Stimulated activated CD4-positive, alpha-beta T cell treated with anti-CD3 and anti-CD28 coated beads, Interleukin-4, amount 100 ng/mL, for 48 hours (primary cell): ENCODE measurements at regions not wholly inside any gene's neighbourhood (a gene's known extent, or its start where the extent isn't known, plus 50 kb on each side); places are given as distances from the start of the nearest gene placed in this dataset.
"Not testable (repeated sequence)": the region's sequence is repeated elsewhere in the genome, so short reads cannot be mapped to it uniquely, and the experiment has no call there.

Source experiments
- DNase-seq, 2 donors: peaks; one replicate each; pipeline ENCODE4 v3.0.0-alpha.2; 2020; ENCODE audit warnings: low read depth in 2 of 2

DNA sequence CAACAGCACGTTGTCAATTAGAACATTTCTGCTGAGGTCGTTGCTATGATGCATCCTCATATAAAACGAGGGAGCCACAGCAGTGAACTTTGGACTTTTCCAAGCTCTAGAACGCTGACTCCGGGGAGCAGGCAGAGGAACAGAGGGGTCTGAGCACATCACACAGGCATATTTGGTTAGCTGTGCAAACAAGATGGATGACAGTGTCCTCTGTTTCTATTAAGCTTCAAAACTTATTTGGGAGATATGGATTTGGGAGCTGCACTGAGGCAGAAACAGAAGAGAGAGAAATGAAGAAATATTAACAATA is 278.0 kb upstream of the TBL1XR1 start:
- no peak for DNase-seq

DNA sequence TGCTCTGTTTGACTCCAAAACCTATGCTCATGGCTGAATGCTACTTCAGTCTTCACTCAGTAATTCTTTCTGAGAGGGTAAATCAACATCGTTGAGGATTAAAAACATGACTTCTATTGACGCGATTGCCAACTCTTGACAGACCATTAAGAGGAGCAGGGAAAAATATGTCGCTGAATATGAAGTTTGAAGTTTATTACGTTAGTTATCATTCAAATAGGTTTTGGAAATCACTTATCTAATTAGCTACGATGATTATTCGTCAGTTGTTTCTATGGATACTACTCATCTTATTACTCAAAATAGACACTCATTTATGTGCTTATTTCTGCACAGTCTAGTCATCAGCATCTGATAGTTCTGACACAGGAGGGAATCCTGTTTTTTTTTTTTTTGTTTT is 279.2 kb upstream of the TBL1XR1 start:
- DNase-seq: no peak

DNA sequence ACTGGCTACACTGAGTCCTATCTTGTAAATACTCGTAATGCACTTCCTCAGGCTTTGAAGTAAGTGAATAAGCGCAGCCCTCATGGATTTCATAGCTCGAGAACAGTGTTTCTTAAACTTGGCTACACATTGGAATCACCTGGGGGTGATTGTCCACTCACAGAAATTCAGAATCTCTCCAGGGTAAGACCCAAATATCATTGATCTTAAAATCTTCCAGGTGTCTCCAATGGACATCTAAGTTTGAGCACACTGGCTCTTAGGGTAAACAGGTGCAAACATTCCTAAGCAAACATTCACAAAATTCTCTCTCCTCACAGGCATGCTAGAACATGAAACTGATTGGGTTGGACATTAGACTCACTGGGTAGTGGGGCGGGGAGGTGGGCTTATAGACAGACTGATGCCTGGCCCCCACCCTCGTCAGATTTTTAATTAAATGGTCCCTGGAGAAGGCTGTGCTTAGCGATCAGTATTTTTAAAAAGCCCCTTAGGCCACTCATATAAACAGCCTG is 279.7 kb upstream of the TBL1XR1 start:
- no peak for DNase-seq

DNA sequence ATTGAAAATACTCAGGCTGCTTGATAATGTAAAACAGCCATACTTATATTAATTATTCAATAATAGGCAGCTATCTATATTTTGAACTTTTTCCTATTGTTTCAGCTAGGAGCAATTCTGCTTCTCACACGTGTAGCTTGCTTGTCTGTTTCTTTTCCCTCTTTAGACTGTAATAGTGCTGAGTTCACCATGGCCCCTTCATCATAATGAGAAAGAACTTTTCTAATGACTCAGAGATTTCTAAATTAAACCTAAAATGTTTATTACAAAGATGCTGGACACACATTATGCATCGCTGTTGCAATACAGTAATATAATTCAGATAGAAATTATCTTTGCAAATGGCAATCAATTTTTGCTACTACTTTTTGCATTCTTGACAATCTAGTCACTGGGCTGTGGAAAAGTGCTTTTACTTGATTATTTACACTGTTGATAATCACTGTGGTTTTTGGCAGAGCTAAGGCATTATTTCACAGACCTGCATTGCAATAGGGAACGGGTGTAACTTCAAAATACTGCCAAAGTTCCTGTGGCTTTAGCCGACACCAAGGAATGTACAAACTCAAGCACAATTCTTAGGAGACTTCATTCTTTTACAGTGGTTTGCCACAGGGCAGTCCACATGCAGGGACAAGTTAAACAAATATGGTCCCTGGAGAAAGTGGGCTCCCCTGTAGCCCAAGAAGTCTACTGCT is 281.0 kb upstream of the TBL1XR1 start:
- DNase-seq: no peak

DNA sequence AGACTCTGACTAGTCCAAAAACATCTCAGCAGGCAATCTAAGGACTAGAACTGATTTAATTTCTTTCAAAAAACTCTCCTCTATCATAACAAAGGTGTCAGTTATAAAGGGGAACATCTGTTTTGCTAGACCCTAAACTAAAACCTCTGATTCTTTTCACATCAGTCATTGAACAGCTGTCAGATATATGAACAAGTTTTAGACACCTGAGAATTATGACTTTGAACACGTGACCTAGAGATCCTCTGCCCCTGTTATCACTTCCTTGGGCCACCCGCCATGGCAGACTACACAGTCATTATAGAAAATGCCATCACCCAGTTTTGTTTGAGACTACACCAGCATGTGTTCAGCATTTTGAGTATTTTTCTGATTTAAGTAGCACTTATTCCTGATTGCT is 282.3 kb upstream of the TBL1XR1 start:
- DNase-seq: no peak

DNA sequence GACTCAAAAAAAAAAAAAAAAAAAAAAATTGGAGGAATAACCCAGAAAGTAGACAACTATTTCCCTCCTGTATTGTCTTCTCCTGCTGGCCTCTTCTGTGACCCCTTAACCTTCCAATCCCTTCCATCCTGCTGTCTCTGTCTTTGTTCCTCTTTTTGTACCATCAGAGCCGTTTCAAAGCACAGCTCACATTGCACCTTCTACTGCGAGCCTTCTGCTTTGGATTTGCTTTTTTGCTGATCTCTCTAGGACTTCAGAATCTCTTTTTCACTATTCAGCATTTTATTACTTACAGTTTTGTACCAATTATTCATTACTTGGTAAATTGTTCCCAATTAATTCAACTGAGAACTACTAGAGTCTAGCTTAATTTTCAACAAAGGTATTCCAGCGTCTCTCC is 284.0 kb upstream of the TBL1XR1 start:
- no peak for DNase-seq

DNA sequence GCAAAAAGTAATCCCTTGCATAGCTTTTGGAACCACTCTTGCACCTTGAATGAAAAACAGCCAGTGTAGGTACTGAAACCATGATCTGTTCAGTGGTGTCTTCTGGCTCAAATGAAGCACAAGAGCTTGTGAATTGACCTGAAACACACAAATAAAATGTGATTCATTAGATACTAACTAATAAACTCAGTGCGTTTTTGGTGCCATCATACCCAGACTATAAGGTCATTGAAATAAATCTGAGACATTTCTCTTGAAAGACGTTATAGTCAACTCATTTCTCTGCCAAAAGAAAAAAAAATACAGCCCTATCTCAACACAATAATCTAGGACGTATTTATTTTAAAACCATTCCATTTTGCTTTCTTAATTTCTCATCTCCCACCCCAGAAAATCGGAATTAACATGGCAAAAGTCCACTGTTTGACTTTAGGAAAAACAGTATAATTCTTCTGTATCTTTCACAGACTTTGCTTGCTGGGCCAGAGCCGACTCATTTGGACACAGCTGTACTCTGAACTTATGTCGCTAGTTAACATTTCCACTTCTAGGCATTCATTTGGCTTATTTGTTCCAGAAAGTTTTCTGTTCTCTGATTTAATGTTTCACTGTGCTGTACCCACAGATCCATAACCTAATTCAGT is 284.9 kb upstream of the TBL1XR1 start:
- DNase-seq: no peak

DNA sequence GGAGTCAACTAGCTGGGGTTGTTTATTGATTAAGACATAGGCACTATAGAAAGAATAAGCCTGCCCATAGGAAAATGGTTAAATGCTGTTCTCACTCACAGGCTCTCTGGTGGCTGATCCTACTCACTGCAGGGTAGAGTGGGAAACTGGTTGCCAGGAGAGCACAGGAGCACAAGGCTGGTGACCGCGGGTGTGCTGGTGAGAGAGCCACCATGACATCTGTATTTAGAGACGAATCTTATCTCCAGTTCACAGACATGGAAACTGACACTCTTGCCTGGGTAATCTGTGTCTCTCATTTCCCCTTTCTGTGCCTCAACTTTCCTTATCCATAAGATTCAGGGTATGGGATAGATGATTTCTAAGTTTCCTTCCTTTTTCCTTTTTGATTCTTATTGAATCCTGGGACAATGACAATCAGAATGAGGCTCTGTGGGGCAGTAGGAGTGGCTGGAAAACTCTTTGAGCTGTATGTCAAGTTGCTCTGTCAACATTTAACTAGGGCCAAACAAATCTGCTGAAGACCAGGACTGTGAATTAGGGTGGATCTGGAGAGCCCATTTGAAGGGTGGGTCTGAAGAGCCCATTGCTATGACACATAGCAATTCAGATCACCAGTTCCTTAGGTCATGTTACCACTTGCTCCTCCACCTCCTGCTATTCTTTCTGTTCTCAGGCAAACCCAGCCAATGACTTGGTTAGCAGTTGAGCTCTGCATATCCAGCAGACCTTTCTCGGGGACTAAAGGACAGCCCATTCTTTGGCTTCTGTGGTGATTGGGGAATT is 286.1 kb upstream of the TBL1XR1 start:
- no peak for DNase-seq

DNA sequence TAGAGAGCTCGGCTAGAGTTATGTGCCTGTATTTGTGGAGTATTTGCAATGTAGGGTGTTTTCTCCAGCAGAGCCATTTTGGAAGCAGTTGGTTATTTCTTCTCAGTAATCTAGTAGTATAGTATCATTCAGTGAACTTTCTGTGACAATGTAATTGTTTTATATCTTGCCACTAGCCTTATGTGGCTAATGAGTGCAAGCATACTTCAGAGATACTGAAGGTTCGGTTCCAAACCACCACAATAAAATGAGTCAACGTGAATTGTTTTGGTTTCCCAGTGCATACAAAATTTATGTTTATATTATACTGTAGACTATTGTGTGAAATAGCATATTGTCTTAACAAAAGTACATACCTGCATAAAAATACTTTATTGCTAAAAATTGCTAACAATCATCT is 286.9 kb upstream of the TBL1XR1 start:
- DNase-seq: no peak

DNA sequence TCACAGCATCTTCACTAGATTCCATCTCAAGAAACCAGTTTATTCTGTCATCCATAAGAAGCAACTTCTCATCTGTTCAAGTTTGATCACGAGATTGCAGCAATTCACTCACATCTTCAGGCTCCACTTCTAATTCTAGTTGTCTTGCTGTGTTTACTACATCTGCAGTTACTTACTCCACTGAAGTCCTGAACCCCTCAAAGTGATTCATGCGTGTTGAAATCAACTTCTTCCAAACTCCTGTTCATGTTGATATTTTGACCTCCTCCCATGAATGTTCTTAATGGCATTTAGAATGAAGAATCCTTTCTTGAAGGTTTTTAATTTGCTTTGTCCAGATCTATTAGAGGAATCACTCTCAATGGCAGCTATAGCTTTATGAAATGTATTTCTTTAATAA is 287.6 kb upstream of the TBL1XR1 start:
- DNase-seq: no peak

DNA sequence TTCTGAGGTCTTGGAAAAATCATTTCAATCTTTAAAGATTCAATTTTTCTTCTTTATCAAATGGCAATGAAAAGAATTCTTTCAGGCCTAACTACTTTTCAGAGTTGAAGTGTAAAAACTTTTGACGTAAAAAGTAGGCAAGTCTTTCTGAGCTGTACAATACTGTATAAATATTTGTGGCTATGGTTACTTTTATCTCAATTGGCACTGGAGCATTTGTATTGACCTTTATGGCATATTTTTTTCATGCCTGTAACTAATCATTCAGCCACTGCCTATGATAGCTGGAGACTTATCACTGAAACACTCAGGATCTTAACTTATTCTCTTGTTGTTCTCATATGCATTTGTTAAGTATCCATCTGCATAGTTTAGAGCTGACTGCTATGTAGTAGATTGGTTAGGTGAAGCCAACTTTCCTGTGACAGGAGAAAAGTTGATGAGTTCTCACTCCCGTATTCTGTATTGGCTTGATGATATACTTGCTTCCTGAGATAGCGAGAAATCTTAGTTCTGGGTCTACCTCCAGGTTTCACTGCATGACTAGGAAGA is 290.4 kb upstream of the TBL1XR1 start:
- no peak for DNase-seq

DNA sequence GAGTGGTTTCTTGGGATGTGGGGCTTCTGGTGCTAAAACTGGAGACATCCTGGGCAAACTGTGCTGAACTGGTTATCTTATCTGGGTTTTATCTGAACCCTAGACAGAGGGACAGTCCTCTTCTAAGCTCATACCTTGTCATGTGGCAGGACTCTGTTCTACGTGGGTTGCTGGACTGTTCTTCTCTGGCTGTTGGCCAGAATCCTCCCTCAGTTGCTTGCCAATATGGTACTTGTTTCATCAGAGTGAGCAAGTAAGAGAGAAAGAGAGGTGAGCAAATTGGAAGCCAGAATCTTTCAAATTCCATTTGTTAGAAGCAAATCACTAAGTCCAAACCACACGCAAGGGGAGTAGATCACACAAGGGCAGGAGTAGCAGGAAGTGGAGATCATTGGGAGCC is 291.5 kb upstream of the TBL1XR1 start:
- DNase-seq: no peak

DNA sequence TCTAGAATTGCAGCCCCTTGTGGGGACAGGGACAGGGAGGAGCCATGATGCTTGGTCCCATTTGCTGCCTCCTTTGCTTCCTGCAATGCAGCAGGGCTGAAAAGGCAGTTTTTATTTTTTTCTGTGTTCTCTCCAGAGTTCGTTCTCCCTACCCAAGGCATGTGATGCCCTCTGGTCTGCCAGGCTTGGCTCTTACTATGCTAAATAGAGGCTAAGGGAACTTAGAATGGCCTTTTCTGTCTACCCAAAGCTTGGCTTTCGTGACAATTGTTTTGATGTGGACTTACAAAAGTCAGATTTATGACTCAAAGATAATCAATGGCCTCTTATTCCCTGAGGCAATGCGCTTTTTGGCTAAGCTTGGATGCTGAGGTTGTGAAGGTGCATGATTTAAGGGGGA is 293.3 kb upstream of the TBL1XR1 start:
- DNase-seq: no peak

DNA sequence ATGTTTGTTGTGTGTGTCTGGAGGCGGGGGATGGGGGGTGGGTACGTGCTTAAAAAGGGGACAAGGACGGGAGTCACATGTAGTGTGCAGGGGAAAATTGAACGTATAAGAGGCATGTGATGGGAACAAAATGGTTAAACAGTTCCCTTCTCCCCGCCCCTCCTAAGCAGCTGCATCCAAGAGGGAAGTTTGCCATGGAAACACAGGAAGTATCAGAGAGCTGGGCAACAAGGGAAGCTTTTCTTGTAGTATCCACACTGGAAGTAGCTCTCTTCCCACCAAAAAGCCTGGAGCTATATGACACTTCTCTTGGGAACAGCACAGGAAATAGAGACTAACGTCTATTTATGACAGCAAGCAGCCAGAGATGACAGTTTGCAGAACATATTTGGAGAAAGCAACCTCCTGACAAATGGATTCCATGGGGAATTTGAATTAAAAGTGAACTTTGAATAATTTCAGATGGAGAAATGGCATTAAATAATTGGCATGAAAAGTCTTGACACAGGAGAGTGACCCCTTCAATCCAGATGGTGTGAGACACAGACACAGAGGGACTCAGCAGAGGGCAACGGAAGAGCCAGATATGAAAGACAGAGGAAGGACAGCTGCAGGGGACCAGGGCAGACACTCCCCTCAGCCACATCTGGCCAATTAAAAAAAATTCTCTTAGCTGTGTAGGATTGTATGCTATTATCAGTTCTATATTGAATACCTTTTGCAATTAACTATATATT is 294.2 kb upstream of the TBL1XR1 start:
- no peak for DNase-seq

DNA sequence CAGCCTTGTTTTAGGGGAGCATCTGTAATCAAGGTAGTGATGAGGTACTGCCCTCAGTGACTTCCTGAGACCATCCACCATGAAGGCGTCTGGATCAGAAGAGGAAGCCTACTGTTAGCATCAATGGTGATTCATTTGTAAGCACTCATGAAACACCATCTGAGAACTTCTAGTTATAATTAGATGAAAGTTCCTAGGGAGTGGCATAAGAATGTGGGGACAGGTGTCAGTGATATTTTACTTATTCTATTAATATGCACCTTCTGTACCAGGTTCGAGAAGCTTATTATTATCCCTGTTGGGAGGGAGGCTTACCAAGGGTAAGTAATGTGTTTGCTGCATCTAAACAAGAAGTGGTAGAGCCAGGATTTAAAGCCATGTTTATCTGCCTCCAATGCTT is 295.8 kb upstream of the TBL1XR1 start:
- no peak for DNase-seq

DNA sequence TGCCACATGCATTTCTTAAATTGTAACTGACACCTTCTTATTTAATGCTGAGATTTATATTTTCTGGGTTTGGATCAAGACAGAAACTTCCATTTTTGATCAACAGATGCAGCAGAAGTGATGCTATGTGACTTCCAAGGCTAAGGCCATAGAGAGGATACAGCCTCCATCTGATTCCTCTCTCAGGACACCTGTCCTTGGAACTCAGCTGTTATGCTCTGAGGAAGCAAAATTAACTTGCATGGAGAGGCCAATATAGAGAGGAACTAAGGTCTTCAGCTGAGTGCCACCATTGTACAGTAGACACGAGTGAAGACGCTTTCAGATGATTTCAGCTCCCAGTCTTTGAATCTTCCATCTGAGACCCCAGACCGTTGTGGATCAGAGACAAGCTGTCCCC is 296.9 kb upstream of the TBL1XR1 start:
- DNase-seq: no peak

DNA sequence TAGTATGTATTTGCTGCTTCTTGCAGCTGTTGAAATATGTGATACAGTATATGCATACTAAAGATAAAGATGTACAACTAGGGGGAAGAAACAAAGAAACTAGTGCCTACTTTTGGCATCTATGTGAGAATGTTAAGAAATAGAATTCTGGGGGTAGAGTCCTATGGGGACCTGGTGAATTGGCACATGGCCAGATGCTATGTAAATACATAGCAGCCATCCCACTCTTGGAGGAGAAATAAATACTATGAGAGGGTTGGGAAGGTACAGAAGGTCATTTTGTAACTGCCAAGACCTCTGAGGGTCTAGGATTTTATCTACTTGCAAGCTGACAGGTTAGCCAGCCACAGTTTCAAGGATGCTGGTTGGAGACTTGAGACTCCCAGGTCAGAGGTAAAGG is 298.3 kb upstream of the TBL1XR1 start:
- no peak for DNase-seq

DNA sequence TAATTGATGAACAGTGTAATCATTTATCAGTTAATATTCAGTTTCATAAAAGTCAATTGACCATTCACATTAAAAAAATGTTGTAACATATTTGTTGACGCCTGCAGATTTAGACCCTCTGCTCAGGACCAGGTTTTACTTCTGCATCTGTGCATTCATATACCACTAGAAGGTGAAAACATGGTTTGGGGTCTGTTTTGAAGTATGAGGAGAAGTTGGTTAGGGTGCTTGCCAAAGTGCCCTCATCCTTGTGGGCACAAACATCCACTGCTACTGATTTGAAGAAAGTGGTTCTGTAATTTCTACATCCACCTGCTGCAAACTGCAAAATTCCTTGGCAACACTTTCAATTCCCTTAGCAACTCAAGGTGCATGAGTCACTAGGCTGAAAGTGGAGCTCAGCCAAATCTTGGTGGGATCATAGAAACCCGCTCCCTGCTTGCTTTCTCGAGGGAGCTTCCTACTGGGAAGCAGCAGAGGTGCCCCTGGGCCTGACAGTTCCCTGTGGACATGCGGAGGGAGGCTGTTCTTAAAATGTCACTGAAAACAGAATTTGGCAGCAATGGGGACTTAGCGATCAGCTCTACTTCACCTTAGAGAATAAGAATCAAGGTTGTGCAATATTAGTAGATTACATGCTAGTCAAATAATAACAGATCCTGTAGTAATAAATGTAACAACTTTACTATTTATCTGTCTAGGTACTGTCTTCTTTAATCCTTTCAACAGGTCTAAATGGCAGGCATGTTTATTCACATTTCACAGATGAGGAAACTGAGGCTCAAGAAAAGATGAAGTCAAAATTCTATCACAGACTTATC is 301.0 kb upstream of the TBL1XR1 start:
- no peak for DNase-seq

DNA sequence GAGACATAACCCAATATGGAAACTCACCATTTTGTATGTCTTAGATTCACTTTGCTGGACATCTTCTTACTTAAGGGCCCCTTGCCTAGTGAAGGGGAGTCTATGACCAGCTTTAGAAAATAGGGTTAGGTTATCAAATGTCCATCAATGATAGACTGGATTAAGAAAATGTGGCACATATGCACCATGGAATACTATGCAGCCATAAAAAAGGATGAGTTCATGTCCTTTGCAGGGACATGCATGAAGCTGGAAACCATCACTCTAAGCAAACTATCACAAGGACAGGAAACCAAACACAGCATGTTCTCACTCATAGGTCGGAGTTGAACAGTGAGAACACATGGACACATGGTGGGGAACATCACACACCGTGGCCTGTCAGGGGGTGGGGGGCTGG is 301.8 kb upstream of the TBL1XR1 start:
- not testable (repeated sequence) for DNase-seq

DNA sequence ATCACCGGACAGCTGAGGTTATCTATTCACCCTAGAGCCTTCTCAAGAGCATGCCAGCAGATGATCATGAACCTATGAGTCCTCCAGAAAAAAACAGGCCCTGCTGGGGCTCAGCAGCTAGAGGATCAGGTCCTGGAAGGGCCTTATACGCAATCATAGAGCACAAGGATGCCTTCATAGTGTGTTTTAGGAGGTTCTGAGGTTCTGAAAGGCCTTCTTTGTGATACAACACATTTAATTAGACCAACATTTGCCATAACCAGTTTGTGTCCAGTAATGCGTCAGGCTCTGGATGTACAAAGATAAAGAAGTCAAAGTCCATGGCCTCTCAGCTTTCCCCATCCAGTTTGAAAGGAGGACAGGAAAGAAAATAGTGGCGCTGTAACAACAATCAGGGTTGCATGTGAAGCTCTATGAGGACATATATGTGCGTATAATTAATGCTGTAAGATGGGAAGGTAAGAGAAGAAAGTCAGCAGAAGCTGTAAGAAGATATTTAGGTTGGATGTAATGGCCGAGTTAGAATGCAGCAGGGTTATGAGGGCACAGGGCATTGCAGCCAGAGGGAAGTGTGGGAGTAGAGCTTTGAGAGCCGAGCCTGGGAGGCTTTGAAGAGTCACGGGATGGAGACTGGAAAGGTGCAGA is 302.6 kb upstream of the TBL1XR1 start:
- no peak for DNase-seq
